Body of pancreas (tissue), 4 donors: ENCODE measurements at regions not wholly inside any gene's neighbourhood (a gene's known extent, or its start where the extent isn't known, plus 50 kb on each side); places are given as distances from the start of the nearest gene placed in this dataset.

Experiments used
- ATAC-seq: fragments of 150-250 bp; one replicate; pipeline ENCODE4 v1.9.1; 2016
- DNase-seq, 4 donors: peaks; one replicate each; pipeline ENCODE4 v3.0.0-alpha.2; 2019
- H3K27ac ChIP-seq, 4 donors: fragments of 200-600 bp; sonication (generic); 1 replicate in 3 of 4; 2 replicates in 1 of 4; pipeline versions ENCODE4 v1.5.1 to v1.6.1; 2016 to 2019; ENCODE audit warnings: mild to moderate bottlenecking in 1 of 4, mixed read lengths in 1 of 4, moderate library complexity in 1 of 4
- H3K27me3 ChIP-seq, 2 donors: fragments of 200-600 bp; sonication (generic); one replicate each; pipeline ENCODE4 v1.6.0; 2016; ENCODE audit warnings: mild to moderate bottlenecking in 1 of 2
- H3K36me3 ChIP-seq, 2 donors: fragments of 200-600 bp; sonication (generic); replicated peaks in 1 of 2; 2 replicates each; pipeline ENCODE4 v1.5.1; 2016; ENCODE audit warnings: low read depth in 2 of 2; ENCODE audit not compliant: insufficient read depth in 1 of 2
- H3K4me1 ChIP-seq: fragments of 200-600 bp; sonication (generic); one replicate; pipeline ENCODE4 v1.6.0; 2016
- H3K4me3 ChIP-seq, 2 donors: fragments of 200-600 bp; sonication (generic); 1 replicate in 1 of 2; 2 replicates in 1 of 2; pipeline ENCODE4 v1.5.1; 2016 to 2019
- H3K9me3 ChIP-seq, 3 donors: fragments of 200-600 bp; sonication (generic); 1 replicate in 2 of 3; 2 replicates in 1 of 3; pipeline ENCODE4 v1.5.1; 2016
- CTCF ChIP-seq, 7 experiments: fragments of 450-650 bp in 4 of 7; fragments of 200-600 bp in 3 of 7; sonication (generic) in 3 of 7; IDR thresholded peaks; one replicate each; pipeline ENCODE4 v1.5.1; 2016 to 2019; ENCODE audit warnings: antibody characterized with exemption in 7 of 7
- POLR2A ChIP-seq, 3 donors: fragments of 450-650 bp; IDR thresholded peaks; one replicate each; pipeline ENCODE4 v1.6.1; 2016; ENCODE audit warnings: antibody characterized with exemption in 3 of 3, mild to moderate bottlenecking in 2 of 3
- WGBS, 2 donors: methylation state at CpG; one replicate each; pipeline ENCODE4 v1.1.5; 2017; 5-methylcytosine and 5-hydroxymethylcytosine counted together
- intact Hi-C: fragments of 100-400 bp; cut with DNase I; formaldehyde crosslinking; loops from one replicate; pipeline ENCODE4 v1.15.1; 2023

GRCh38 chr10:105718207-105718995 is 1077.3 kb downstream of the SORCS3 start:
- no peak overlapping the region for H3K4me3 ChIP-seq
- H3K4me1 ChIP-seq = peaks cover 22% of the 10 kb centered on the region
- H3K27ac ChIP-seq = peak overlapping the region in 2 of 4 donors; percentile 37 to 52
- H3K9me3 ChIP-seq = no peaks in the 10 kb centered on the region
- DNase-seq (peak in 2 of 4 donors; percentile 17 to 21), ATAC-seq (peak; percentile 67)
- WGBS, 2 donors = 45 to 54% methylated on average over 3 of the region's 3 CpGs
- no peaks in the 10 kb centered on the region for H3K27me3 ChIP-seq
- TF ChIP-seq CTCF (IDR thresholded peaks at IDR 0.05) = no peak
- no peak for TF ChIP-seq POLR2A (IDR thresholded peaks at IDR 0.05)
- intact Hi-C loops = no loop called here
- H3K36me3 ChIP-seq = no peaks in the 10 kb centered on the region

- Histone ChIP-seq H3K9me3 (no peaks in the 10 kb centered on the region), H3K36me3 (no peaks in the 10 kb centered on the region), H3K4me3 (no peak overlapping the region), H3K4me1 (peaks cover 14% of the 10 kb centered on the region), H3K27me3 (no peaks in the 10 kb centered on the region), H3K27ac (no peak overlapping the region)
- DNase-seq (no peak), ATAC-seq (no peak)
- TF ChIP-seq POLR2A (IDR thresholded peaks at IDR 0.05) = no peak
- TF ChIP-seq CTCF (IDR thresholded peaks at IDR 0.05) = no peak
- intact Hi-C loops = no loop called here
- WGBS, 2 donors = 68 to 76% methylated on average over 3 of the region's 3 CpGs
Observed at GRCh38 chr10:105714728-105715127, 1073.6 kb downstream of the SORCS3 start.

- intact Hi-C loops = no loop called here
- ATAC-seq (no peak), DNase-seq (no peak)
- WGBS, 2 donors = 73 to 85% methylated on average over 2 of the region's 2 CpGs
- Histone ChIP-seq H3K9me3 (no peaks in the 10 kb centered on the region), H3K4me3 (no peak overlapping the region), H3K36me3 (no peaks in the 10 kb centered on the region), H3K27ac (no peak overlapping the region), H3K27me3 (no peaks in the 10 kb centered on the region), H3K4me1 (peaks cover 11% of the 10 kb centered on the region)
- TF ChIP-seq POLR2A (IDR thresholded peaks at IDR 0.05) (no peak), CTCF (IDR thresholded peaks at IDR 0.05) (no peak)
Observed at GRCh38 chr10:105707603-105708002, 1066.5 kb downstream of the SORCS3 start.

GRCh38 chr10:105706281-105707026 is 1065.4 kb downstream of the SORCS3 start:
- intact Hi-C loops = no loop called here
- peaks cover 11% of the 10 kb centered on the region for H3K4me1 ChIP-seq
- H3K36me3 ChIP-seq = no peaks in the 10 kb centered on the region
- peak; percentile 83 for ATAC-seq
- no peaks in the 10 kb centered on the region for H3K27me3 ChIP-seq
- H3K9me3 ChIP-seq = no peaks in the 10 kb centered on the region
- no peak overlapping the region for H3K4me3 ChIP-seq
- no peak for DNase-seq
- TF ChIP-seq CTCF (IDR thresholded peaks at IDR 0.05) (no peak), POLR2A (IDR thresholded peaks at IDR 0.05) (no peak)
- no peak overlapping the region for H3K27ac ChIP-seq
- WGBS, 2 donors = 35 to 46% methylated on average over 3 of the region's 3 CpGs
